Right ventricle myocardium superior (tissue), 1 donor: ENCODE measurements at regions not wholly inside any gene's neighbourhood (a gene's known extent, or its start where the extent isn't known, plus 50 kb on each side); places are given as distances from the start of the nearest gene placed in this dataset.
"Not testable (repeated sequence)": the region's sequence is repeated elsewhere in the genome, so short reads cannot be mapped to it uniquely, and the experiment has no call there.

Experiments
- ATAC-seq: fragments of 200-7000 bp; cut with Tn5 transposase; one replicate; pipeline ENCODE4 v1.9.1; 2020; ENCODE audit warnings: mild to moderate bottlenecking; ENCODE audit not compliant: poor library complexity
- DNase-seq: peaks from one replicate; pipeline ENCODE4 v3.0.0-alpha.2; 2020
- intact Hi-C: fragments of 100-400 bp; cut with DNase I; formaldehyde crosslinking; loops from one replicate; pipeline ENCODE4 v1.11.2; 2022
- donor health status: DM: no; HTN: yes; CAD: no; lungs with severe emphysema.

- DNase-seq (no peak), ATAC-seq (peak; percentile 38)
- intact Hi-C loops, result loop anchor here (5.0 to 10.0 kb wide), 3 partner anchors 305 to 457 kb away; no protein-coding TSS in a partner anchor
Measured at GRCh38 chr1:232319518-232320210, 310.3 kb downstream of the SIPA1L2 start.

GRCh38 chr1:232319072-232319471 is 310.9 kb downstream of the SIPA1L2 start:
- ATAC-seq (peak; percentile 94), DNase-seq (peak; percentile 91)
- intact Hi-C loops, result loop anchor here (5.0 to 10.0 kb wide), 3 partner anchors 306 to 457 kb away; no protein-coding TSS in a partner anchor

- intact Hi-C loops, result loop anchor here (5.0 to 10.0 kb wide), 3 partner anchors 307 to 456 kb away; no protein-coding TSS in a partner anchor
- DNase-seq, result no peak
Measured at GRCh38 chr1:232318143-232318542, 311.8 kb downstream of the SIPA1L2 start.

GRCh38 chr1:232317350-232317749 is 312.6 kb downstream of the SIPA1L2 start:
- no peak for ATAC-seq
- intact Hi-C loops, result loop anchor here (5.0 to 10.0 kb wide), 3 partner anchors 307 to 455 kb away; no protein-coding TSS in a partner anchor
- DNase-seq, result no peak

More at GRCh38 chr1:232318143-232318542, 311.8 kb downstream of the SIPA1L2 start:
- ATAC-seq, result no peak

GRCh38 chr1:232316864-232317263 is 313.1 kb downstream of the SIPA1L2 start:
- no peak for ATAC-seq

GRCh38 chr1:232313876-232314275 is 316.1 kb downstream of the SIPA1L2 start:
- DNase-seq, ATAC-seq: not testable (repeated sequence)
- intact Hi-C loops, result loop anchor here (10.0 kb wide), 2 partner anchors 311 to 379 kb away; no protein-coding TSS in a partner anchor

More at GRCh38 chr1:232316864-232317263, 313.1 kb downstream of the SIPA1L2 start:
- no peak for DNase-seq
- intact Hi-C loops, result loop anchor here (5.0 to 10.0 kb wide), 3 partner anchors 308 to 455 kb away; no protein-coding TSS in a partner anchor

GRCh38 chr1:232310541-232310940 is 319.4 kb downstream of the SIPA1L2 start:
- ATAC-seq, result no peak
- intact Hi-C loops, result loop anchor here (10.0 kb wide), 2 partner anchors 314 to 376 kb away; no protein-coding TSS in a partner anchor
- DNase-seq, result no peak

- ATAC-seq, result no peak
- no peak for DNase-seq
- intact Hi-C loops, result no loop called here
Measured at GRCh38 chr1:232308616-232309015, 321.3 kb downstream of the SIPA1L2 start.

GRCh38 chr1:232307296-232308017 is 322.5 kb downstream of the SIPA1L2 start:
- intact Hi-C loops, result no loop called here
- ATAC-seq (no peak), DNase-seq (no peak)

GRCh38 chr1:232306269-232306961 is 323.5 kb downstream of the SIPA1L2 start:
- peak; percentile 61 for DNase-seq
- ATAC-seq, result peak; percentile 75
- intact Hi-C loops, result no loop called here

GRCh38 chr1:232305050-232305449 is 324.9 kb downstream of the SIPA1L2 start:
- no peak for ATAC-seq
- intact Hi-C loops, result no loop called here
- DNase-seq, result no peak

- ATAC-seq (no peak), DNase-seq (no peak)
- intact Hi-C loops, result no loop called here
Measured at GRCh38 chr1:232303222-232303620, 326.7 kb downstream of the SIPA1L2 start.

- no peak for ATAC-seq
- intact Hi-C loops, result no loop called here
- DNase-seq, result no peak
Measured at GRCh38 chr1:232302376-232303221, 327.3 kb downstream of the SIPA1L2 start.

GRCh38 chr1:232301246-232301645 is 328.7 kb downstream of the SIPA1L2 start:
- ATAC-seq (no peak), DNase-seq (no peak)
- intact Hi-C loops, result no loop called here

GRCh38 chr1:232300466-232300865 is 329.5 kb downstream of the SIPA1L2 start:
- ATAC-seq (no peak), DNase-seq (no peak)
- intact Hi-C loops, result no loop called here

- intact Hi-C loops, result no loop called here
- no peak for ATAC-seq
Measured at GRCh38 chr1:232296461-232296860, 333.5 kb downstream of the SIPA1L2 start.

GRCh38 chr1:232293361-232293760 is 336.6 kb downstream of the SIPA1L2 start:
- ATAC-seq (no peak), DNase-seq (no peak)
- intact Hi-C loops, result no loop called here

More at GRCh38 chr1:232296461-232296860, 333.5 kb downstream of the SIPA1L2 start:
- no peak for DNase-seq

GRCh38 chr1:232292818-232293217 is 337.1 kb downstream of the SIPA1L2 start:
- ATAC-seq, result no peak

More at GRCh38 chr1:232292818-232293217, 337.1 kb downstream of the SIPA1L2 start:
- intact Hi-C loops, result no loop called here
- DNase-seq, result no peak
